NOMO-1 treated with DMSO at 0.1 percent for 48 hours (cell line): ENCODE measurements at regions not wholly inside any gene's neighbourhood (a gene's known extent, or its start where the extent isn't known, plus 50 kb on each side); places are given as distances from the start of the nearest gene placed in this dataset.

Experiments used
- DNase-seq: peaks from one replicate; lab custom pipeline; 2025; ENCODE audit not compliant: unreplicated experiment; lab: John Stamatoyannopoulos, UW

- DNase-seq: no peak
Measured at GRCh38 chr4:64598066-64598465, 188.8 kb upstream of the TECRL start.

GRCh38 chr4:64594723-64595122 lies 185.5 kb upstream of the TECRL start:
- DNase-seq: no peak

GRCh38 chr4:64588507-64588906 lies 179.3 kb upstream of the TECRL start:
- DNase-seq: no peak

GRCh38 chr4:64584981-64585557 lies 175.8 kb upstream of the TECRL start:
- DNase-seq: peak; percentile 43

- DNase-seq: no peak
Measured at GRCh38 chr4:64584125-64584524, 174.9 kb upstream of the TECRL start.

GRCh38 chr4:64582492-64582891 lies 173.2 kb upstream of the TECRL start:
- DNase-seq: no peak

GRCh38 chr4:64581422-64581821 lies 172.2 kb upstream of the TECRL start:
- DNase-seq: no peak

- no peak for DNase-seq
Measured at GRCh38 chr4:64564126-64564525, 154.9 kb upstream of the TECRL start.

- no peak for DNase-seq
Measured at GRCh38 chr4:64559571-64559970, 150.3 kb upstream of the TECRL start.

- no peak for DNase-seq
Measured at GRCh38 chr4:64551125-64551524, 141.9 kb upstream of the TECRL start.

GRCh38 chr4:64545593-64545992 lies 136.3 kb upstream of the TECRL start:
- no peak for DNase-seq

GRCh38 chr4:64539234-64539849 lies 130.1 kb upstream of the TECRL start:
- DNase-seq: peak; percentile 50

GRCh38 chr4:64538219-64538618 lies 129.0 kb upstream of the TECRL start:
- peak; percentile 26 for DNase-seq

GRCh38 chr4:64533637-64534036 lies 124.4 kb upstream of the TECRL start:
- no peak for DNase-seq

GRCh38 chr4:64533159-64533558 lies 123.9 kb upstream of the TECRL start:
- no peak for DNase-seq

GRCh38 chr4:64520421-64520820 lies 111.2 kb upstream of the TECRL start:
- DNase-seq: no peak

- no peak for DNase-seq
Measured at GRCh38 chr4:64518600-64518999, 109.3 kb upstream of the TECRL start.

GRCh38 chr4:64516176-64516575 lies 106.9 kb upstream of the TECRL start:
- DNase-seq: no peak

GRCh38 chr4:64508089-64508488 lies 98.8 kb upstream of the TECRL start:
- no peak for DNase-seq

GRCh38 chr4:64503945-64504675 lies 94.9 kb upstream of the TECRL start:
- no peak for DNase-seq

GRCh38 chr4:64503416-64503815 lies 94.2 kb upstream of the TECRL start:
- DNase-seq: no peak

GRCh38 chr4:64497491-64497890 lies 88.2 kb upstream of the TECRL start:
- DNase-seq: no peak
